OCI-LY3 (cell line): ENCODE measurements at regions not wholly inside any gene's neighbourhood (a gene's known extent, or its start where the extent isn't known, plus 50 kb on each side); places are given as distances from the start of the nearest gene placed in this dataset.
A peak's percentile ranks its signal among the peaks of the same experiment; 100 is the strongest.

ENCODE experiments used
- H2AFZ ChIP-seq: fragments of 200-600, 300-600 bp; shearing (Covaris generic); 2 replicates; pipeline ENCODE4 v1.6.0; 2014; ENCODE audit warnings: antibody characterized with exemption, low read depth, low read length
- H3K27ac ChIP-seq: fragments of 200-600, 300-600 bp; sonication (generic); 2 replicates; pipeline ENCODE4 v1.5.1; 2014; ENCODE audit warnings: mild to moderate bottlenecking, low read length, moderate library complexity, mixed read lengths
- H3K27me3 ChIP-seq: fragments of 200-600, 300-600 bp; sonication (generic); 2 replicates; pipeline ENCODE4 v1.6.1; 2014; ENCODE audit warnings: low read depth, low read length, mixed read lengths
- H3K36me3 ChIP-seq: fragments of 200-600, 300-600 bp; sonication (generic); replicated peaks from 2 replicates; pipeline ENCODE3; 2014; ENCODE audit warnings: low read depth, low read length, mixed read lengths
- H3K4me1 ChIP-seq: fragments of 300-600, 200-600 bp; sonication (generic); 2 replicates; pipeline ENCODE4 v1.6.1; 2014; ENCODE audit warnings: low read length, mixed read lengths
- H3K4me2 ChIP-seq: fragments of 200-600, 300-600 bp; sonication (generic); 2 replicates; pipeline ENCODE4 v1.6.1; 2014; ENCODE audit warnings: low read length, mixed read lengths
- H3K4me3 ChIP-seq: fragments of 300-600, 200-600 bp; sonication (generic); 2 replicates; pipeline ENCODE4 v1.5.1; 2014; ENCODE audit warnings: antibody characterized with exemption, mild to moderate bottlenecking, low read length, moderate library complexity
- H3K79me2 ChIP-seq: fragments of 300-600, 200-600 bp; shearing (Covaris generic); 2 replicates; pipeline ENCODE4 v1.6.1; 2014; ENCODE audit warnings: mild to moderate bottlenecking, low read length, mixed read lengths
- H3K9ac ChIP-seq: fragments of 300-600, 200-600 bp; shearing (Covaris generic); 2 replicates; pipeline ENCODE4 v1.6.0; 2014; ENCODE audit warnings: mild to moderate bottlenecking, low read length, moderate library complexity
- H3K9me3 ChIP-seq: fragments of 200-600, 300-600 bp; shearing (Covaris generic); 2 replicates; pipeline ENCODE4 v1.6.1; 2014; ENCODE audit warnings: low read length, mixed read lengths; ENCODE audit not compliant: insufficient read depth
- H4K20me1 ChIP-seq: fragments of 200-600, 300-600 bp; sonication (generic); 2 replicates; pipeline ENCODE4 v1.6.1; 2016; ENCODE audit warnings: low read length, mixed read lengths; ENCODE audit not compliant: insufficient read depth
- EZH2phosphoT487 ChIP-seq: fragments of 200-600 bp; shearing (Covaris generic); IDR thresholded peaks from 2 replicates; pipeline ENCODE4 v1.6.1; 2018; ENCODE audit warnings: antibody characterized with exemption, mixed run types, low read depth
- TF ChIP-seq, protein P1 (sequence below): fragments of 200-600, 300-600 bp; sonication (generic); IDR thresholded peaks from 2 replicates; pipeline ENCODE4 v1.5.1; 2014; ENCODE audit warnings: antibody characterized with exemption, low read length, low read depth

DNA sequence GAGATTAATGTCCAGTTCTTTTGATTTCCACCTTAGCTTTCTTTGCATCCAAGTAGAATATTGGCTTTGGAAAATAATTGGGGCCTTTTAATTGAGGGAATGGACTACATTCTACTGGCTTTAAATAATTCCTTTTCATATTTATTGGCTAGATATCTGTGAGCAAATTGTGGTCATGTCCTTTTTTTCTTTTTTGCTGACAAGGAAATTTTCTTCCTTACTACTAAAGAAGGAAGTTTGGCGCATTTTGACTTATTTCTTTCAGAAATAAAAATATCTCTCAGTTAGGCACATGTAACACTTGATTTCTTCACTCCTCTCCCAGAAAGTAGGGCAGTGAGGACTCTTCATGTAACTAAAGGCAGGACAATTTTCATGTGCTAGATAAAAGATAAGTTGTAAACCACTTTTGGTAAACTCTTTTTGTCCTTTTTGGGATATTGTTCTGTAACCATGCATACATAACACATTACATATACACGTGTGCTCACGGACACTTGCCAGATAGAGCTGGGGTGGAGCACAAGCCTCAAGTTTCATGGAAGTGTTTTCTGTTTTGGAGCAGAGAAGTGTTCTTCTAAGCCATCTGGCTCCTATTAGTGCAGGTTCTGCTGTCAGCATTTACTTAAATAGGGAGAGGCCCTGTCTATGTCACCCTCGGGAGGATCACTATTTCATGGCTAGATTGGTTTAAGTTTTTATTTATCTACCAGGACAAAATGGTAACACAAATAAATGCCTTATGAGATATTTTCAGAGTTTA lies 85.1 kb upstream of the LRIG3 start:
- Histone ChIP-seq H3K36me3 (no peaks in the 10 kb centered on the region), H3K4me1 (no peaks in the 10 kb centered on the region), H3K4me2 (no peak overlapping the region), H3K4me3 (no peak overlapping the region), H4K20me1 (no peaks in the 10 kb centered on the region), H3K27me3 (no peaks in the 10 kb centered on the region), H3K9me3 (no peaks in the 10 kb centered on the region), H3K79me2 (no peaks in the 10 kb centered on the region), H3K9ac (no peak overlapping the region), H2AFZ (no peak overlapping the region), H3K27ac (no peak overlapping the region)
- no peak for TF ChIP-seq EZH2phosphoT487

DNA sequence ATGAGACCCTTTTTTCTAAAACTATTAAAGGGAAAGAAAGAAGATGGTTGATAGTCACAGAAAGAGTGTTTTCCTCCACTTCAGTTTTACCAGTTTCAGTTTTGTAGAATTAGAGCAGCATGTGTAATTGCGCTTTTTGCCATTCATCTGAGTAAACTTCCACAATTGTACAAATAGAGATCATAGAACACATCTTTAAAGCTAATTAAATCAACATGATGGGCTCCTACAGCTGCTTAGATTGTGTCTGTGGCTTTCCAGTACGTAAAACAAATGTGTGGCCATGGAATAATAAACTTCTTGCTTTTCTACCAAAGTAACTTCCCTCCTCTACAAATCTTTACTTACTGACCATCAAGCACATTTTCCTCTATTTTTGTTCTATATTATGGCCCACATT lies 84.2 kb upstream of the LRIG3 start:
- H3K27me3 ChIP-seq = no peaks in the 10 kb centered on the region
- no peaks in the 10 kb centered on the region for H3K4me1 ChIP-seq
- no peak overlapping the region for H3K9ac ChIP-seq
- no peak overlapping the region for H3K27ac ChIP-seq
- no peak for TF ChIP-seq EZH2phosphoT487
- TF ChIP-seq, protein P1, sequence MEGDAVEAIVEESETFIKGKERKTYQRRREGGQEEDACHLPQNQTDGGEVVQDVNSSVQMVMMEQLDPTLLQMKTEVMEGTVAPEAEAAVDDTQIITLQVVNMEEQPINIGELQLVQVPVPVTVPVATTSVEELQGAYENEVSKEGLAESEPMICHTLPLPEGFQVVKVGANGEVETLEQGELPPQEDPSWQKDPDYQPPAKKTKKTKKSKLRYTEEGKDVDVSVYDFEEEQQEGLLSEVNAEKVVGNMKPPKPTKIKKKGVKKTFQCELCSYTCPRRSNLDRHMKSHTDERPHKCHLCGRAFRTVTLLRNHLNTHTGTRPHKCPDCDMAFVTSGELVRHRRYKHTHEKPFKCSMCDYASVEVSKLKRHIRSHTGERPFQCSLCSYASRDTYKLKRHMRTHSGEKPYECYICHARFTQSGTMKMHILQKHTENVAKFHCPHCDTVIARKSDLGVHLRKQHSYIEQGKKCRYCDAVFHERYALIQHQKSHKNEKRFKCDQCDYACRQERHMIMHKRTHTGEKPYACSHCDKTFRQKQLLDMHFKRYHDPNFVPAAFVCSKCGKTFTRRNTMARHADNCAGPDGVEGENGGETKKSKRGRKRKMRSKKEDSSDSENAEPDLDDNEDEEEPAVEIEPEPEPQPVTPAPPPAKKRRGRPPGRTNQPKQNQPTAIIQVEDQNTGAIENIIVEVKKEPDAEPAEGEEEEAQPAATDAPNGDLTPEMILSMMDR = no peak
- no peak overlapping the region for H3K4me2 ChIP-seq
- no peaks in the 10 kb centered on the region for H3K9me3 ChIP-seq
- no peak overlapping the region for H2AFZ ChIP-seq
- H3K36me3 ChIP-seq = no peaks in the 10 kb centered on the region
- H3K79me2 ChIP-seq = no peaks in the 10 kb centered on the region
- no peak overlapping the region for H3K4me3 ChIP-seq
- no peaks in the 10 kb centered on the region for H4K20me1 ChIP-seq

DNA sequence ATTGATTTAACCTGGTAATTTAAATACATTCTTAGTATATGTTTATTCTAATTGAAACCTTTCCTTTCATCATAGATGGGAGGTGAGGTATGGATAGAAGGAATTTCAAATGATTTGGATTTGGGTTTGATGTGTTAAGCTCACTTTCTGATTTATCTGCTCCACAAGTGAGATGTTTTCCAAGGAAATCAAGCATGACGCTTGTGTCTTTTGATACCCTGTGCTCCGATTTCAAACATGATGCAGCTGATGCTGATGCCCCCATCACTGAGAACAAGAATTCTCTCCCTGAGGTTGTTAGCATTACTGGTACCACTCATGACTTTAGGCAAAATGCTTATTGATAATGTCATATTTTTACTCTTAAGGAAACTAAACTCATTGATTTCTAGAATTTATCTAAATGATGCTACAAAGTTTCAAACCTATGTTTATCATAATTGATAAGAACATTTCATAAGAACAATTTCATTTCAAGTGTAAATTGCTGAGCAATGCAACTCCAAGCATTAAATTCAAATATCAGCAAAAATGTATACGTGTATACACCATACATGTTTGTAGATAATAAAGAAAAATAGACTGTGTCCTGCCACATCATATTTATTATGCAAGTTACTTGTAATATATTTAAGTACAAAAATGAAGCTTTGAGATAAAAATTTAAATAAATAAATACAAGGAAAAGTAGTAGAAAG lies 75.5 kb upstream of the LRIG3 start:
- Histone ChIP-seq H3K4me1 (no peaks in the 10 kb centered on the region), H3K36me3 (no peaks in the 10 kb centered on the region), H3K9me3 (no peaks in the 10 kb centered on the region), H3K27ac (no peak overlapping the region), H4K20me1 (no peaks in the 10 kb centered on the region), H2AFZ (no peak overlapping the region), H3K27me3 (no peaks in the 10 kb centered on the region), H3K4me3 (no peak overlapping the region), H3K79me2 (no peaks in the 10 kb centered on the region), H3K9ac (no peak overlapping the region), H3K4me2 (no peak overlapping the region)
- TF ChIP-seq, protein P1 = no peak
- TF ChIP-seq EZH2phosphoT487 = no peak

DNA sequence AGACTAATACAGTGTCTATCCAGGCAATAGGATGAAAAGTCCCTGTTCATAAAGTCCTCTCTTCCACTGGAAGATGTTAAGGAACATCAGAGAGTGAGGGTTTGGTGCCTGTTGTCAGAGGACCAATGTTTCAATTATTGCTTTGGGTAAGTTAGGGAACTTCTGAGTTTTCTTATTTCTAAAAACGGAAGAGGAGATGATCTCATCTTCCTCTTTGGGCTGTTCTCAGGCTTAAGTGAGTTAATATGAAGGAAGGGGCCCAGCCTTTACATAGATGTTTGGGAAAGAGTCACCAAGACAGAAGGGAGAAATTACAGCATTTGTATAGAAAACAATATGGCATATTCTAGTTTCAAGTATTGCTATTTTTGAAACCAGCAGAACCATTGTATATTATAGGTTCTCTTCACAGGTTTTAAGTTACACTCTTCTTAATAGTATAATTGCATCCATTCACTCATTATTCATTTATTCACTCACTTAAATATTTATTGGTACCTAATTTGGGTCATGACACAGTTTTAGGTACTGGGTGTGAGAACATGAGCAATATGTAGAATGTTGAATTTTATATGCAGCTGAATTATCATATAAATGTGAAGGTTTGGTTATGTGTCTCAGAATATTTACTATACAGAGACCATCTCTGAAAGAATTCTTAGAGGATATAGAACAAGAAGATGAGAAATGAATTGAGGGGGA lies 68.5 kb upstream of the LRIG3 start:
- Histone ChIP-seq H2AFZ (no peak overlapping the region), H4K20me1 (no peaks in the 10 kb centered on the region), H3K79me2 (no peaks in the 10 kb centered on the region), H3K27ac (peak overlapping the region; percentile 40; the same call in 1 of the 2 replicates), H3K9ac (no peak overlapping the region), H3K4me3 (no peak overlapping the region), H3K4me2 (no peak overlapping the region; the same call in 1 of the 2 replicates), H3K27me3 (no peaks in the 10 kb centered on the region), H3K9me3 (peaks cover 11% of the 10 kb centered on the region; the same call in 1 of the 2 replicates), H3K4me1 (peaks cover 15% of the 10 kb centered on the region), H3K36me3 (peaks cover 7% of the 10 kb centered on the region)
- no peak for TF ChIP-seq EZH2phosphoT487
- TF ChIP-seq, protein P1 = no peak
